ENCODE measurements at regions not wholly inside any gene's neighbourhood (a gene's known extent, or its start where the extent isn't known, plus 50 kb on each side); places are given as distances from the start of the nearest gene placed in this dataset.

GRCh38 chr6:168190646-168191443, 111.8 kb upstream of the FRMD1 start:
- TF ChIP-seq CTCF (IDR thresholded peaks at IDR 0.05) (no peak), POLR2A (IDR thresholded peaks at IDR 0.05) (no peak), POLR2AphosphoS5 (IDR thresholded peaks at IDR 0.05) (no peak)
